HUES6 (cell line): ENCODE measurements at regions not wholly inside any gene's neighbourhood (a gene's known extent, or its start where the extent isn't known, plus 50 kb on each side); places are given as distances from the start of the nearest gene placed in this dataset.

ENCODE experiments used
- H3K27ac ChIP-seq: 2 replicates; pipeline ENCODE4 v1.7.0; 2013; ENCODE audit warnings: low read depth, mild to moderate bottlenecking, low read length, inconsistent platforms
- H3K27me3 ChIP-seq: 2 replicates; pipeline ENCODE4 v1.6.1; 2013; ENCODE audit warnings: low read length; ENCODE audit not compliant: control insufficient read depth, insufficient read depth
- H3K36me3 ChIP-seq: 2 replicates; pipeline ENCODE4 v1.6.1; 2013; ENCODE audit warnings: low read length; ENCODE audit not compliant: control insufficient read depth, insufficient read depth
- H3K4me1 ChIP-seq: 2 replicates; pipeline ENCODE4 v1.6.1; 2013; ENCODE audit warnings: low read length; ENCODE audit not compliant: control insufficient read depth, insufficient read depth
- H3K4me3 ChIP-seq: 2 replicates; pipeline ENCODE4 v1.5.1; 2013; ENCODE audit warnings: low read depth, low read length
- H3K9ac ChIP-seq: one replicate; pipeline ENCODE4 v1.6.1; 2013; ENCODE audit warnings: mild to moderate bottlenecking, low read length
- H3K9me3 ChIP-seq: 2 replicates; pipeline ENCODE4 v1.6.1; 2013; ENCODE audit warnings: low read depth, low read length; ENCODE audit not compliant: control insufficient read depth, insufficient read depth

GRCh38 chr3:124461838-124462632 lies 268.2 kb upstream of the UMPS start:
- no peaks in the 10 kb centered on the region for H3K4me1 ChIP-seq
- H3K4me3 ChIP-seq = no peak overlapping the region
- no peaks in the 10 kb centered on the region for H3K36me3 ChIP-seq
- H3K9me3 ChIP-seq = no peaks in the 10 kb centered on the region
- H3K9ac ChIP-seq = no peak overlapping the region
- no peaks in the 10 kb centered on the region for H3K27me3 ChIP-seq
- no peak overlapping the region for H3K27ac ChIP-seq

GRCh38 chr3:124463234-124463633 lies 267.0 kb upstream of the UMPS start:
- Histone ChIP-seq H3K9me3 (no peaks in the 10 kb centered on the region), H3K27ac (no peak overlapping the region), H3K9ac (no peak overlapping the region), H3K27me3 (no peaks in the 10 kb centered on the region), H3K4me1 (no peaks in the 10 kb centered on the region), H3K36me3 (no peaks in the 10 kb centered on the region), H3K4me3 (no peak overlapping the region)

GRCh38 chr3:124467980-124468902 lies 262.0 kb upstream of the UMPS start:
- Histone ChIP-seq H3K27me3 (no peaks in the 10 kb centered on the region), H3K4me1 (no peaks in the 10 kb centered on the region), H3K4me3 (no peak overlapping the region), H3K9ac (no peak overlapping the region), H3K27ac (no peak overlapping the region), H3K36me3 (no peaks in the 10 kb centered on the region), H3K9me3 (no peaks in the 10 kb centered on the region)

GRCh38 chr3:124469555-124469954 lies 260.7 kb upstream of the UMPS start:
- no peaks in the 10 kb centered on the region for H3K4me1 ChIP-seq
- H3K27me3 ChIP-seq = no peaks in the 10 kb centered on the region
- H3K9ac ChIP-seq = no peak overlapping the region
- H3K36me3 ChIP-seq = no peaks in the 10 kb centered on the region
- no peak overlapping the region for H3K4me3 ChIP-seq
- no peak overlapping the region for H3K27ac ChIP-seq
- no peaks in the 10 kb centered on the region for H3K9me3 ChIP-seq

- H3K9me3 ChIP-seq = no peaks in the 10 kb centered on the region
- no peak overlapping the region for H3K9ac ChIP-seq
- H3K27ac ChIP-seq = no peak overlapping the region
- no peaks in the 10 kb centered on the region for H3K27me3 ChIP-seq
- no peaks in the 10 kb centered on the region for H3K4me1 ChIP-seq
- no peak overlapping the region for H3K4me3 ChIP-seq
- H3K36me3 ChIP-seq = no peaks in the 10 kb centered on the region
Observed at GRCh38 chr3:124478830-124479229, 251.4 kb upstream of the UMPS start.

- H3K27me3 ChIP-seq = no peaks in the 10 kb centered on the region
- no peaks in the 10 kb centered on the region for H3K9me3 ChIP-seq
- H3K4me1 ChIP-seq = no peaks in the 10 kb centered on the region
- no peaks in the 10 kb centered on the region for H3K36me3 ChIP-seq
- no peak overlapping the region for H3K9ac ChIP-seq
- no peak overlapping the region for H3K27ac ChIP-seq
- H3K4me3 ChIP-seq = no peak overlapping the region
Observed at GRCh38 chr3:124483915-124484470, 246.3 kb upstream of the UMPS start.

GRCh38 chr3:124486324-124486723 lies 243.9 kb upstream of the UMPS start:
- no peak overlapping the region for H3K27ac ChIP-seq
- H3K4me1 ChIP-seq = no peaks in the 10 kb centered on the region; the same call in 1 of the 2 replicates
- H3K36me3 ChIP-seq = no peaks in the 10 kb centered on the region

GRCh38 chr3:124489506-124489905 lies 240.7 kb upstream of the UMPS start:
- no peak overlapping the region for H3K27ac ChIP-seq
- H3K4me3 ChIP-seq = no peak overlapping the region
- H3K27me3 ChIP-seq = no peaks in the 10 kb centered on the region
- H3K9ac ChIP-seq = no peak overlapping the region
- H3K9me3 ChIP-seq = no peaks in the 10 kb centered on the region
- H3K4me1 ChIP-seq = peaks cover 8% of the 10 kb centered on the region; the same call in 1 of the 2 replicates
- H3K36me3 ChIP-seq = no peaks in the 10 kb centered on the region

More at GRCh38 chr3:124486324-124486723, 243.9 kb upstream of the UMPS start:
- no peak overlapping the region for H3K4me3 ChIP-seq
- no peaks in the 10 kb centered on the region for H3K9me3 ChIP-seq
- no peak overlapping the region for H3K9ac ChIP-seq
- H3K27me3 ChIP-seq = no peaks in the 10 kb centered on the region

GRCh38 chr3:124491098-124491497 lies 239.2 kb upstream of the UMPS start:
- no peak overlapping the region for H3K27ac ChIP-seq
- H3K9ac ChIP-seq = no peak overlapping the region
- peaks cover 8% of the 10 kb centered on the region; the same call in 1 of the 2 replicates for H3K4me1 ChIP-seq
- H3K36me3 ChIP-seq = no peaks in the 10 kb centered on the region
- H3K9me3 ChIP-seq = no peaks in the 10 kb centered on the region
- H3K27me3 ChIP-seq = no peaks in the 10 kb centered on the region
- no peak overlapping the region for H3K4me3 ChIP-seq

- no peak overlapping the region for H3K9ac ChIP-seq
- H3K36me3 ChIP-seq = no peaks in the 10 kb centered on the region
- peaks cover 8% of the 10 kb centered on the region; the same call in 1 of the 2 replicates for H3K4me1 ChIP-seq
- no peaks in the 10 kb centered on the region for H3K9me3 ChIP-seq
- H3K27me3 ChIP-seq = no peaks in the 10 kb centered on the region
- no peak overlapping the region for H3K4me3 ChIP-seq
- H3K27ac ChIP-seq = no peak overlapping the region
Observed at GRCh38 chr3:124491875-124492274, 238.4 kb upstream of the UMPS start.

GRCh38 chr3:124492824-124493223 lies 237.4 kb upstream of the UMPS start:
- Histone ChIP-seq H3K4me1 (peaks cover 8% of the 10 kb centered on the region; the same call in 1 of the 2 replicates), H3K9me3 (no peaks in the 10 kb centered on the region), H3K9ac (no peak overlapping the region), H3K27me3 (no peaks in the 10 kb centered on the region), H3K36me3 (no peaks in the 10 kb centered on the region), H3K4me3 (no peak overlapping the region), H3K27ac (no peak overlapping the region)
